Smooth muscle cell of the brain vasculature (primary cell): ENCODE measurements at regions not wholly inside any gene's neighbourhood (a gene's known extent, or its start where the extent isn't known, plus 50 kb on each side); places are given as distances from the start of the nearest gene placed in this dataset.

Experiments
- DNase-seq: peaks from one replicate; pipeline ENCODE4 v3.0.0-alpha.2; 2012; ENCODE audit warnings: low read depth, low spot score

DNA sequence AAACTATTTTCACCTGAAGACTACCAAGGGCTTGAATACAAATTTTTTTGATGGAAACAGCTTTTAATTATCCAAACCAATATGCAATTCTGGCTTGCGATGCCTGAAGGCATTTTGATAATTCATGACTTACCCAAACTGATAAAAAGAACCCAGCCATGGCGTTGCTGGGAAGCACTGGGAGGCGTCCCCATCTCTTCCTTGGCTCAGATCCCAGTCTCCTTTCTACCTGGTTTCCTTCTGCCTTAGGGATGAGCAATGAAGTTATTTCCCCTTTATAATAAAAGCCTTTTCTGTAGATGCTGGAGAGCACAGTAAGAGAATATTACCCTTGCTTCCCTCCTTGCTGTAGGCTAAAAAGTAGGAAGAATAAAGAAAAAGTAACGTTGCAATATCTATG, 129.1 kb upstream of the ANK3 start:
- DNase-seq: no peak

GRCh38 chr10:60517805-60518204, 128.1 kb upstream of the ANK3 start:
- no peak for DNase-seq

DNA sequence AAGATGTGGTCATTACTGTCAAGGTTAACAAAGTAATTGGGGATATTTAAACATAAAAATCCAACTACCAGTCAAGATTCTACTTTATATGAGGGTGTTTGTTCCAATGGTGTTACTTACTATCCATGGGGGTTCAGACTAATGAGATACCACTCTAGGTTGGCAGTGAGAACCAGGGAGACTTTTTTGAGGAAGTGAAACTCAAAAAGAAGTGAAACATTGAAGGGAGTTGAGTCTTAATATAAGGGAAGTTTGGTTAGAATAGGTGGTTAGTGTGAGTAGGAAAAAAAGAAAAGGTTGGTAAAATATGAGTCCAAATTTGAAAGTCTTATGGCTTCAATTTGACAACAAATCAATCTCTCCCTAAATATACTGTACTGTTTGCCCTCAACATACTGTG, 123.6 kb upstream of the ANK3 start:
- DNase-seq: no peak

- no peak for DNase-seq
Measured at GRCh38 chr10:60511477-60512229, 122.0 kb upstream of the ANK3 start.

DNA sequence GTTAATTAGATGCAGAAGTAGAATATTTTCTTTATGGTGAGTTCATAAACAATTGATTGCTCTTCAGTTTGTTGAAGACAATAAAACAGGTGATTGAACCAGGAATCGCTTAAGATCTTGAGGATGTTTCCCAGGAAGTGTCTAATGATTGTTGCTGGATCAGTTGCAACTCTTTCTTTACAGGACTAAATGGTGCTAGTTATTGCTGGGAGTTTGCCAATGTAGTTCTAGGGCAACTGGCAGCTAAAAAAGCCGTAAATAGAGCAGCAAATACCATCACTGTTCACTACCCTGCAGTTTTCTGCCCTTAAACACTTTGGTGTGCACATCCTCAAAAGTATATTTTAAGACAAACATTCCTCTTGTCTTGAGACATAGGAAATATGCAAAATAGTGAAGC, 119.2 kb upstream of the ANK3 start:
- DNase-seq: no peak

DNA sequence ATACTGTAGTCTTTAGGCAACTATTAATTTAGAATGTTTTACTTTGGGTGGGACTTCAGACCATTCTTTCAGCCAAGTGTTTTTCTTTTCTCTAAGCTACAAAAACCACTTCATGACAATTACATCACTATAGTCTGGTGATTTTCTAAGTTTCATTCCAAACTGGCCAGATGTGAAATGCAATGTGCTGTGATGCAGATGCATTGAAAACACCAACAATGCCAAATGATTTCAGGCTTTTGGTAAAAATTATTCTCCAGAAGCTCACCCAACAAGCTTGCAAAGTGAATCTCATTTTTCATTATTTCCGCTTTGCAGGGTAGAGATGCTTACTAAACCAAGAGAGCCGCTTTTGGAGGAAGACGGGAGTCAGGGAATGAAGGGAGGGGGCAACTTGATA, 118.4 kb upstream of the ANK3 start:
- no peak for DNase-seq

GRCh38 chr10:60502621-60503020, 112.9 kb upstream of the ANK3 start:
- DNase-seq: no peak

DNA sequence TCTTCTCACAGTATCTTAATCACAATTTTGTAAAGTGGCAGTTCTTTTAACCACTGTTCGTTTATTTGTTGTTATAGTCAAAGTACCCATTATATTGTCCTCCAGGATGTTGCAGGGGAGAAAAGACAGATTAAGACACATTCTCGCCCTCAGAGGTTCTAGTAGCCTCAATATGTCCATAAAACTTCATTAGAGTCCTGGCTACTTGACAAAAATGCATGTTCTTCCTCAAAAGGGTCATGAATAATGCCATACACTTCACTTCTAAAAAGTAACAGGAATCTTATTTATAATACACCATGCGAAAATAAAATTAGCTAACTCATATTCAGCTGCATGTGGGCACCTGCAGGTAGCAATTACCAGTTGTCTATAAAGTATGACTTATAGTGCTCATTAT, 109.3 kb upstream of the ANK3 start:
- DNase-seq: no peak

- no peak for DNase-seq
Measured at GRCh38 chr10:60497364-60497763, 107.7 kb upstream of the ANK3 start.

GRCh38 chr10:60496181-60496580, 106.5 kb upstream of the ANK3 start:
- no peak for DNase-seq

- no peak for DNase-seq
Measured at GRCh38 chr10:60495338-60496055, 105.8 kb upstream of the ANK3 start.

DNA sequence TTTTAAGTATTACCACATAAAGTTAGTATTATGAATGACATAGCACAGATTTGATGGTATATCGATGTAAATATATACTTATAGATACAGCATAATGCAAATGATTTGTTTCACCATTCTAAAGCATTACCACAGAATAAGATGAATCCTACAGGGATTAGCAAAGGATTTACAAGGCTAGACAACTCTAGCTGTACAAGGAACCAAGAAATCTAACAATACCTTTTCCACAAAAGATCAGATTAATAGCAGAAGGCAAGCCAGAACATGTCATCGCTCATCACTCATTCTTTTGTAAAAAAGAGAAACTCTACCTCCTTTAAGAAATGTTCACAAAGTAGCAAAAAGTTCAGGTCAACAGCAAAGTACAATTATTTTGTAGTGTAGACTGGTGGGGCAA, 105.1 kb upstream of the ANK3 start:
- DNase-seq: no peak

DNA sequence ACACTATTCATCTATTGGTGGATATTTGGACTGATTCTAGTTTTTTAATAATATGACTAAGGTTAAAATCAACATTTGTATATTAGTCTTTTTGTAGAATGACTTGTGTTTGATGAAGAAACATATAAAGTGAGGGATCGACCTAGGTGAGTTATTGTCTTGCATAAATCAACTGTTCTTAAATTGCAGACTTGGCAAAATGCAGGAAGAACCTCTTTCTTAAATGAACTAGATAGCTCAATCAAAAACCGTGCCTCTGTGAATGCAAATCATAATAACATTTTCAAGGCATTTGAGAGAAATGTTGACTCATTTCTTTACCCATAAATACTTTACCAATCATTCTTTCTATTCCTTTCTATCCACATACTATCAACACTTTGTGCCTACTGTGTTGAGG, 101.5 kb upstream of the ANK3 start:
- no peak for DNase-seq

GRCh38 chr10:60490013-60490412, 100.3 kb upstream of the ANK3 start:
- DNase-seq: no peak

- no peak for DNase-seq
Measured at GRCh38 chr10:60488111-60488669, 98.5 kb upstream of the ANK3 start.

DNA sequence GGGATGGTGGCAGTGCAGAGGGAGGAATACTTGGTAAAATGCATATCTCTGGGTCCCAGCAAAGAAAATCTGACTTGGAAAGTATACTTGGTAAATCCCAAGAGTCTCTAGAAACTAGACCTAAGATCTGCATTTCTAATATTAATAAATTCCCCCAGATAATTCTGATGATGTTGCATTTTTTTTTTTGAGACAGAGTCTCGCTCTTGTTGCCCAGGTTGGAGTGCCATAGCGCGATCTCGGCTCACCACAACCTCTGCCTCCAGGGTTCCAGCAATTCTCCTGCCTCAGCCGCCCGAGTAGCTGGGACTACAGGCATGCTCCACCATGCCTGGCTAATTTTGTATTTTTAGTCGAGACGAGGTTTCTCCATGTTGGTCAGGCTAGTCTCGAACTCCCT, 97.9 kb upstream of the ANK3 start:
- no peak for DNase-seq

DNA sequence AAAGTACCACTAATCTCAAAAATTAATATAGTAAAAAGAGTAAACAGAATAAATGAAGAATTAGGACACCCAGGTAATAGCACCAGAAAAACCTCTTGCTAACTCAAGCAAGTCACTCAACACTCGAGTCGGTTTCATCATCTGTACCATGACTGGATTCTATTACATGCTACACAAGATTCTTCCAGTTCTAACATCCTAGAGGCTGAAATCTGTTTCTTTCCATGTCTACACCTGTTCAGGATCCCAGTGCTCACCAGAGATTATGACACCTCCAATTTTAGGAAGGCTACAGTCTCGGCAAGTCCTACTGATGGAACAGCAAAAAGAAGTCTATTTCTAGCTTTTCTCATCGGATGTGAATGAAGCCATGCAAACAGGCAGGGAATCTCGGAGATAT, 95.3 kb upstream of the ANK3 start:
- no peak for DNase-seq

- DNase-seq: peak; percentile 13
Measured at GRCh38 chr10:60480865-60481563, 91.3 kb upstream of the ANK3 start.

DNA sequence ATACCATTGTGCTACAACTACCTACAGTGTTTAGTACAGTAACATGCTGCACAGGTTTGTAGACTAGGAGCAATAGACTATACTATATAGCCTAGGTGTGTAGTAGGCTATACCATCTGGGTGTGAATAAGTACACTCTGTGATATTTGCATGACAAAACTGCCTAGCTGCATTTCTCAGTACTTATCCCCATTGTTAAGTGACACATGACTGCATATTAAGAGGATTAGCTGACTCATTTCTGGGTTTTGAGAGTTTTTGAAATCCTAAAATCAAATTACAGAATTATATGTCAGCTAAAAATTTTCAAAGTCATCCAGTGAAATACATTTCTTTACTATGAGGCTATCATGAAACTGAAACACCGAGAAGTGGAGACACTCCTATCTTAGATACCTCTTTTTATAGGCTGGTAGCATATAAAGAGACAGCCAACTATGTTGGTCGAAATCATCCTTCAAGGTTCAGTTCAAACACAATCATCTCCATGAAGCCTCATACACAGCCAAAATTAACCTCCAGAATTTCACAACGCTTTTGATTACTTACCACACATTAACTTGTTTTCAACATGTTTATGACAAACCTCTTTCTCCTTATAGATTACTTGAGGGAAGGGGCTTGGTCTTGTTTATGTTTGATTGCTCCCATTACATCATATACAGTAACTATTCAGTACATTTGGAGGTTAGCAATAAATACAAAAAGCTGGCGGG, 89.8 kb upstream of the ANK3 start:
- DNase-seq: no peak

GRCh38 chr10:60476451-60476850, 86.8 kb upstream of the ANK3 start:
- no peak for DNase-seq

DNA sequence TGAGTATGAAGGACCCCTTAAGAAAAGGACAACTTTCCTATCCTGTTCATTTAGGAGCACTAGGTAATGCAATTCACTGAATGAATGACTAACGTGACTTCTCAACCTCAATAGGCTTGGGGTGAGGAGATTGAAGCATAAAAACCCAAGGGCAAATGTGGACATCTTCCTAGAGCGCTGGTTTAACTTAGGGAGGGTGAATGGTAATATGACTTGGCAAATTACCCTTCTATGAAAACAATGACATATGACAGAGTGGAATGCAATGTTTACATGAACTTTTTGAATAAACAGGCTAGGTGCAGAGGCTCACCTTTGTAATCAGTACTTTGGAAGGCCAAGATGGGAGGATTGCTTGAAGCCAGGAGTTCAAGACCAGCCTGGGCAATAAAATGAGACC, 83.9 kb upstream of the ANK3 start:
- no peak for DNase-seq

- no peak for DNase-seq
Measured at GRCh38 chr10:60470091-60470490, 80.4 kb upstream of the ANK3 start.
